A549 (cell line): ENCODE measurements at regions not wholly inside any gene's neighbourhood (a gene's known extent, or its start where the extent isn't known, plus 50 kb on each side); places are given as distances from the start of the nearest gene placed in this dataset.

Experiments used
- CHD4 ChIP-seq: fragments of 200-600 bp; sonication (generic); IDR thresholded peaks from 2 replicates; pipeline ENCODE4 v1.6.1; 2016; ENCODE audit warnings: antibody characterized with exemption, mild to moderate bottlenecking, borderline replicate concordance
- CTCF ChIP-seq: fragments of >200 bp; sonication (Bioruptor Twin); formaldehyde crosslinking; IDR thresholded peaks from 3 replicates; pipeline ENCODE4 v1.5.1; 2016
- EHMT2 ChIP-seq: fragments of 200-600 bp; sonication (generic); IDR thresholded peaks from 2 replicates; pipeline ENCODE4 v1.6.1; 2016; ENCODE audit warnings: antibody characterized with exemption, low read depth, mild to moderate bottlenecking, moderate library complexity
- ELK1 ChIP-seq: fragments of 150-350 bp; IDR thresholded peaks from 2 replicates; pipeline ENCODE4 v1.6.1; 2014; ENCODE audit warnings: low read depth, mild to moderate bottlenecking, low read length
- EP300 ChIP-seq, 2 experiments: fragments of >200 bp; sonication (Bioruptor Twin); formaldehyde crosslinking; IDR thresholded peaks; 2 replicates in 1 of 2; 3 replicates in 1 of 2; pipeline ENCODE4 v1.6.1; 2016 to 2017
- MAZ ChIP-seq: fragments of 150-350 bp; IDR thresholded peaks from 2 replicates; pipeline ENCODE4 v1.6.1; 2014; ENCODE audit warnings: antibody characterized with exemption, low read depth, low read length, borderline replicate concordance
- NFE2L2 ChIP-seq: fragments of 150-350 bp; conservative IDR thresholded peaks from 2 replicates; pipeline ENCODE4 v1.6.1; 2014; ENCODE audit warnings: low read length
- NPAS2 ChIP-seq: fragments of 250-450 bp; sonication (Bioruptor Pico); IDR thresholded peaks from 2 replicates; pipeline ENCODE4 v1.8.0; 2022; ENCODE audit warnings: mild to moderate bottlenecking, moderate library complexity, borderline replicate concordance
- POLR2A ChIP-seq: IDR thresholded peaks from 2 replicates; pipeline ENCODE4 v1.6.1; 2012; ENCODE audit warnings: mild to moderate bottlenecking, low read length
- RFX5 ChIP-seq: fragments of 450-650 bp; IDR thresholded peaks from 2 replicates; pipeline ENCODE4 v1.7.1; 2014; ENCODE audit warnings: antibody characterized with exemption, mild to moderate bottlenecking, moderate library complexity
- SMC3 ChIP-seq: fragments of >200 bp; sonication (Bioruptor Twin); formaldehyde crosslinking; IDR thresholded peaks from 3 replicates; pipeline ENCODE4 v1.6.1; 2018; ENCODE audit warnings: inconsistent platforms
- USF2 ChIP-seq: fragments of 450-650 bp; IDR thresholded peaks from 2 replicates; pipeline ENCODE4 v1.6.1; 2014; ENCODE audit warnings: antibody characterized with exemption

GRCh38 chr12:5259523-5259922 lies 172.4 kb upstream of the NTF3 start:
- TF ChIP-seq CTCF (no peak), POLR2A (no peak), SMC3 (no peak), USF2 (no peak), EP300 (IDR thresholded peaks at IDR 0.05) (no peak), ELK1 (no peak), RFX5 (no peak), NPAS2 (CRISPR knock-in tag) (no peak), EHMT2 (no peak), CHD4 (no peak), NFE2L2 (no peak), MAZ (no peak)
